AG08395 (cell line): ENCODE measurements at regions not wholly inside any gene's neighbourhood (a gene's known extent, or its start where the extent isn't known, plus 50 kb on each side); places are given as distances from the start of the nearest gene placed in this dataset.
"Not testable (repeated sequence)": the region's sequence is repeated elsewhere in the genome, so short reads cannot be mapped to it uniquely, and the experiment has no call there.

Source experiments
- DNase-seq: peaks from one replicate; pipeline ENCODE4 v3.0.0; 2012; ENCODE audit warnings: mixed read lengths, low spot score

- DNase-seq: no peak
Measured at GRCh38 chr7:46068159-46068558, 147.1 kb upstream of the IGFBP3 start.

GRCh38 chr7:46059308-46060020 lies 138.4 kb upstream of the IGFBP3 start:
- DNase-seq: no peak

GRCh38 chr7:46058086-46058823 lies 137.2 kb upstream of the IGFBP3 start:
- no peak for DNase-seq

GRCh38 chr7:46054915-46055314 lies 133.8 kb upstream of the IGFBP3 start:
- DNase-seq: no peak

- no peak for DNase-seq
Measured at GRCh38 chr7:46054272-46054671, 133.2 kb upstream of the IGFBP3 start.

GRCh38 chr7:46047581-46047980 lies 126.5 kb upstream of the IGFBP3 start:
- DNase-seq: no peak

GRCh38 chr7:46043338-46043737 lies 122.3 kb upstream of the IGFBP3 start:
- not testable (repeated sequence) for DNase-seq

- not testable (repeated sequence) for DNase-seq
Measured at GRCh38 chr7:46039813-46040212, 118.7 kb upstream of the IGFBP3 start.

- DNase-seq: no peak
Measured at GRCh38 chr7:46035166-46035565, 114.1 kb upstream of the IGFBP3 start.

- peak; percentile 82 for DNase-seq
Measured at GRCh38 chr7:46034056-46034768, 113.1 kb upstream of the IGFBP3 start.

GRCh38 chr7:46033592-46033991 lies 112.5 kb upstream of the IGFBP3 start:
- no peak for DNase-seq

GRCh38 chr7:46032942-46033341 lies 111.9 kb upstream of the IGFBP3 start:
- DNase-seq: peak; percentile 53

- DNase-seq: no peak
Measured at GRCh38 chr7:46032353-46032752, 111.3 kb upstream of the IGFBP3 start.

- DNase-seq: no peak
Measured at GRCh38 chr7:46029111-46029704, 108.1 kb upstream of the IGFBP3 start.

GRCh38 chr7:46028246-46028645 lies 107.2 kb upstream of the IGFBP3 start:
- no peak for DNase-seq

- DNase-seq: no peak
Measured at GRCh38 chr7:46026741-46027140, 105.7 kb upstream of the IGFBP3 start.

- peak; percentile 27 for DNase-seq
Measured at GRCh38 chr7:46024263-46024916, 103.3 kb upstream of the IGFBP3 start.

GRCh38 chr7:46022397-46022796 lies 101.3 kb upstream of the IGFBP3 start:
- no peak for DNase-seq

GRCh38 chr7:46015107-46015868 lies 94.2 kb upstream of the IGFBP3 start:
- no peak for DNase-seq

GRCh38 chr7:46011501-46011900 lies 90.4 kb upstream of the IGFBP3 start:
- no peak for DNase-seq

GRCh38 chr7:46011059-46011458 lies 90.0 kb upstream of the IGFBP3 start:
- DNase-seq: no peak
